Liver (tissue), 8 donors: ENCODE measurements at regions not wholly inside any gene's neighbourhood (a gene's known extent, or its start where the extent isn't known, plus 50 kb on each side); places are given as distances from the start of the nearest gene placed in this dataset.

Experiments used
- DNase-seq: peaks from one replicate; pipeline ENCODE4 v3.0.0-alpha.2; 2017; ENCODE audit warnings: low spot score
- H3K27ac ChIP-seq, 2 donors: one replicate each; pipeline ENCODE4 v1.7.0; 2013; ENCODE audit warnings: inconsistent platforms in 2 of 2, low read length in 2 of 2, control low read depth in 1 of 2, low read depth in 1 of 2, mild to moderate bottlenecking in 1 of 2
- H3K27me3 ChIP-seq, 4 donors: one replicate each; pipeline versions ENCODE4 v1.6.1 to v1.7.0; 2013; ENCODE audit warnings: low read length in 3 of 4, inconsistent platforms in 1 of 4, mild to moderate bottlenecking in 1 of 4, moderate library complexity in 1 of 4; ENCODE audit not compliant: control insufficient read depth in 4 of 4, insufficient read depth in 4 of 4
- H3K36me3 ChIP-seq, 4 donors: one replicate each; pipeline versions ENCODE4 v1.6.1 to v1.7.0; 2013; ENCODE audit warnings: low read length in 3 of 4, mild to moderate bottlenecking in 3 of 4, low read depth in 1 of 4, moderate library complexity in 1 of 4; ENCODE audit not compliant: control insufficient read depth in 4 of 4, insufficient read depth in 3 of 4
- H3K4me1 ChIP-seq, 4 donors: one replicate each; pipeline versions ENCODE4 v1.6.1 to v1.7.0; 2013; ENCODE audit warnings: low read length in 3 of 4, mild to moderate bottlenecking in 3 of 4, moderate library complexity in 1 of 4; ENCODE audit not compliant: control insufficient read depth in 4 of 4, insufficient read depth in 4 of 4
- H3K4me3 ChIP-seq, 3 donors: one replicate each; pipeline versions ENCODE4 v1.6.1 to v1.7.0; 2013; ENCODE audit warnings: low read length in 3 of 3, control low read depth in 1 of 3, low read depth in 1 of 3, mild to moderate bottlenecking in 1 of 3
- H3K9ac ChIP-seq, 2 donors: one replicate each; pipeline ENCODE4 v1.7.0; 2013; ENCODE audit warnings: low read length in 2 of 2, mild to moderate bottlenecking in 2 of 2, moderate library complexity in 2 of 2, control low read depth in 1 of 2, low read depth in 1 of 2
- H3K9me3 ChIP-seq, 4 donors: one replicate each; pipeline versions ENCODE4 v1.6.1 to v1.7.0; 2013; ENCODE audit warnings: low read length in 3 of 4; ENCODE audit not compliant: control insufficient read depth in 4 of 4
- EGR1 ChIP-seq, 2 donors: IDR thresholded peaks; 2 replicates each; pipeline ENCODE4 v1.6.1; 2016 to 2018; ENCODE audit warnings: antibody characterized with exemption in 2 of 2, low read depth in 2 of 2
- FOXA1 ChIP-seq: IDR thresholded peaks from 2 replicates; pipeline ENCODE4 v1.6.1; 2016; ENCODE audit warnings: antibody characterized with exemption
- FOXA2 ChIP-seq: IDR thresholded peaks from 2 replicates; pipeline ENCODE4 v1.6.1; 2016; ENCODE audit warnings: antibody characterized with exemption
- GABPA ChIP-seq, 2 donors: IDR thresholded peaks in 1 of 2; conservative IDR thresholded peaks in 1 of 2; 2 replicates each; pipeline ENCODE4 v1.6.1; 2016; ENCODE audit warnings: antibody characterized with exemption in 2 of 2, mild to moderate bottlenecking in 1 of 2, moderate library complexity in 1 of 2
- HNF4A ChIP-seq, 2 donors: conservative IDR thresholded peaks; 2 replicates each; pipeline ENCODE4 v1.6.1; 2016; ENCODE audit warnings: antibody characterized with exemption in 2 of 2, mild to moderate bottlenecking in 2 of 2
- HNF4G ChIP-seq: IDR thresholded peaks from 2 replicates; pipeline ENCODE4 v1.6.1; 2016; ENCODE audit warnings: antibody characterized with exemption
- JUND ChIP-seq, 2 donors: IDR thresholded peaks; 2 replicates each; pipeline ENCODE4 v1.6.1; 2016; ENCODE audit warnings: antibody characterized with exemption in 2 of 2
- NR2F2 ChIP-seq: IDR thresholded peaks from 2 replicates; pipeline ENCODE4 v1.6.1; 2016; ENCODE audit warnings: antibody characterized with exemption
- RAD21 ChIP-seq, 2 donors: IDR thresholded peaks; 2 replicates each; pipeline ENCODE4 v1.6.1; 2016; ENCODE audit warnings: antibody characterized with exemption in 2 of 2, mild to moderate bottlenecking in 2 of 2
- RXRA ChIP-seq, 2 donors: IDR thresholded peaks; 2 replicates each; pipeline ENCODE4 v1.6.1; 2017 to 2018; ENCODE audit warnings: antibody characterized with exemption in 2 of 2, mild to moderate bottlenecking in 1 of 2
- SP1 ChIP-seq: IDR thresholded peaks from 2 replicates; pipeline ENCODE4 v1.6.1; 2018; ENCODE audit warnings: antibody characterized with exemption, mild to moderate bottlenecking
- TAF1 ChIP-seq: conservative IDR thresholded peaks from 2 replicates; pipeline ENCODE4 v1.6.1; 2016; ENCODE audit warnings: antibody characterized with exemption, mild to moderate bottlenecking
- YY1 ChIP-seq: IDR thresholded peaks from 2 replicates; pipeline ENCODE4 v1.6.1; 2016; ENCODE audit warnings: antibody characterized with exemption, mild to moderate bottlenecking
- WGBS: extraction: QIAGEN DNeasy Blood & Tissue Kit; methylation state at CpG from one replicate; pipeline ENCODE4 v1.1.7; 2013; 5-methylcytosine and 5-hydroxymethylcytosine counted together
- TF ChIP-seq, protein P1 (sequence below): IDR thresholded peaks from 2 replicates; pipeline ENCODE4 v1.6.1; 2016; ENCODE audit warnings: antibody characterized with exemption
- TF ChIP-seq, protein P2 (sequence below): fragments of 150-350 bp; IDR thresholded peaks from 2 replicates; pipeline ENCODE4 v1.5.1; 2017; ENCODE audit warnings: improper control_type of control experiment, low read depth, low read length; ENCODE audit not compliant: missing input control
- TF ChIP-seq, protein P3 (sequence below): IDR thresholded peaks from 2 replicates; pipeline ENCODE4 v1.6.1; 2016; ENCODE audit warnings: antibody characterized with exemption
- TF ChIP-seq, protein P4 (sequence below): IDR thresholded peaks from 2 replicates; pipeline ENCODE4 v1.6.1; 2016; ENCODE audit warnings: antibody characterized with exemption
- donor health status: healthy.
- donor health status: healthy.
- donor health status: healthy.
- donor health status: healthy.
- donor health status: healthy.

DNA sequence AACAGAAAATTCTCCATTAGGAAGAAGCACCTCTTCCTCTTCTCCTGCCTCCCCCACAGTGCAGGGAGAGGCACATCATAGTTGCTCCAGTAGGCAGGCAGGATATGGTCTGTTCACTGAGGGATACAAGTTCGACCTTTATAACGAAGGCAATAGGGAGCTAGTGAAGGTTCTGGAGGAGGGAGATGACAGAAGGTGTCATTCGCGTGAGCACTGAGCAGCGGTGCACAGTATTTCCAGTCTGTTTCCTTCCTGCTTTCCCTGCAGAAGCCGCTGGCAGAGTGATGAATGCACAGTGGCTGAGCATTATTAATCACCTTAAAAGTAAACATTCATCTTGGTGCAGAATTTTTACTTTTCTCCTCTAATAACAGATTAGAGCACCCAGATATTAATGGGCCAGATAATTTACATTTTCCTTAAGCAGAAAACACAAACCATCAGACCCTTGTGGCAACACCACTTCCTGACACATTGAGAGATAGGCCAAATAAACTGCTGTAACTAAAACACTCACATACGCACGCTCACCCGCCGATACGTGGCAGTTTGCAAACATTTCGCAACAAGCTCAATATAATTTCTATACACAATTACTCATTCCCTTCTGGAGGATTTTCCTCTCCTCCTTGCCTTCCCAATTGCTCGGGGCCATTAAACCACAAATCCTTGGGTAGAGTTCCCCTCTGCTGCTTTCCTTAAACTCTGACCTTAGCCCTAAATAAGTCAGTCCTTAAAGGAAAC is 69.5 kb downstream of the AIPL1 start:
- H3K4me1 ChIP-seq: no peaks in the 10 kb centered on the region
- H3K4me3 ChIP-seq: no peak overlapping the region
- no peaks in the 10 kb centered on the region for H3K36me3 ChIP-seq
- no peak for DNase-seq
- H3K27ac ChIP-seq: no peak overlapping the region
- TF ChIP-seq SP1 (no peak), TAF1 (no peak), FOXA2 (no peak), EGR1 (IDR thresholded peaks at IDR 0.05; ENCODE audit: low read depth in 2 of 2) (no peak)
- WGBS: 48% methylated on average over 13 of the region's 13 CpGs
- H3K9ac ChIP-seq: no peak overlapping the region
- no peaks in the 10 kb centered on the region for H3K9me3 ChIP-seq
- peaks cover 0 to 7% (median 0%) of the 10 kb centered on the region in 4 donors for H3K27me3 ChIP-seq

DNA sequence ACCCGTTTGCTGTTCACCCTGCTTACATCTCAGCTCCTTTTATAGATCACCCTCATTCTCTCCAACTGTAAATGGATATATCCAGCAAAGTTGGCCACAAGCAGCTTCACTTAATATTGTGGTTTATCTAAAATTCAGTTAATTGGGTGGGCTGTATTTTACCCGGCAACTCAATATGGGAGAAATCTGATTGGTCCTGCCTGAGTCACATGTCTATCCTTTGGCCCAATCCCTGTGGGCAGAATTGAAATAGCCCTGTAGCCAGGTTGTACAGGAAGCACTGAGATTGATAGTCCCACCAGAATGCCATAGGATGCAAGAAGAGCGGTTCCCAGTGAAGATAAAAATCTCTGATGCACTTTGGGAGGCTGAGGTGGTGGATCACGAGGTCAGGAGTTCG is 73.2 kb downstream of the AIPL1 start:
- Histone ChIP-seq H3K4me3 (no peak overlapping the region), H3K27ac (no peak overlapping the region), H3K36me3 (no peaks in the 10 kb centered on the region), H3K4me1 (no peaks in the 10 kb centered on the region), H3K9ac (no peak overlapping the region), H3K9me3 (no peaks in the 10 kb centered on the region), H3K27me3 (peaks cover 0 to 7% (median 0%) of the 10 kb centered on the region in 4 donors)
- 69% methylated on average over 5 of the region's 5 CpGs for WGBS
- no peak for DNase-seq
- TF ChIP-seq FOXA1 (no peak), TAF1 (no peak), HNF4A (conservative IDR thresholded peaks at IDR 0.05) (no peak), SP1 (no peak), YY1 (no peak), RAD21 (IDR thresholded peaks at IDR 0.05) (no peak), EGR1 (IDR thresholded peaks at IDR 0.05; ENCODE audit: low read depth in 2 of 2) (no peak), RXRA (IDR thresholded peaks at IDR 0.05) (no peak), HNF4G (no peak), GABPA (IDR thresholded peaks at IDR 0.05 in 1 of 2, conservative IDR thresholded peaks at IDR 0.05 in 1 of 2) (no peak)

DNA sequence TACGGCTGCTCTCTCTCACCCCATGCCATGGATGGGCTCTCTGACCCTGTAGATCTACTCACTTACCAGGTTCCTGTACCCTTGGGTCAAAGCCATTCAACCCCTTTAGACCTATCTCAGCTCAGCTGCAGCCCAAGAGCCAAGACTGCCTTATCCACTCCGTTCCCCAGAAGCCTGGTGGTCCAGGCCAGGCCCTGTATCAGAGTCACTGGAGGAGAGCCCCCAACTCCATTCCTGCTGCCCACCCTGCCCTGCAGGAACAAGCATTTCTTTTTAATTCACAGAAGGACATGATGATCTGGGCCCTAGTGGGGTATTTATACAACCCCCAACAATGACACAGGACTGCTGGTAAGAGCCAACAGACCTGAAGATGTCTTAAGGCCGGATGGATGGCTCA is 76.8 kb downstream of the AIPL1 start:
- no peaks in the 10 kb centered on the region for H3K36me3 ChIP-seq
- H3K27me3 ChIP-seq: peaks cover 0 to 5% (median 0%) of the 10 kb centered on the region in 4 donors
- DNase-seq: no peak
- TF ChIP-seq, protein P1, sequence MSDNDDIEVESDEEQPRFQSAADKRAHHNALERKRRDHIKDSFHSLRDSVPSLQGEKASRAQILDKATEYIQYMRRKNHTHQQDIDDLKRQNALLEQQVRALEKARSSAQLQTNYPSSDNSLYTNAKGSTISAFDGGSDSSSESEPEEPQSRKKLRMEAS: no peak
- no peak for TF ChIP-seq SP1
- H3K9me3 ChIP-seq: no peaks in the 10 kb centered on the region
- no peaks in the 10 kb centered on the region for H3K4me1 ChIP-seq
- 90% methylated on average over 3 of the region's 3 CpGs for WGBS
- no peak overlapping the region for H3K9ac ChIP-seq
- no peak overlapping the region for H3K4me3 ChIP-seq
- no peak overlapping the region for H3K27ac ChIP-seq

DNA sequence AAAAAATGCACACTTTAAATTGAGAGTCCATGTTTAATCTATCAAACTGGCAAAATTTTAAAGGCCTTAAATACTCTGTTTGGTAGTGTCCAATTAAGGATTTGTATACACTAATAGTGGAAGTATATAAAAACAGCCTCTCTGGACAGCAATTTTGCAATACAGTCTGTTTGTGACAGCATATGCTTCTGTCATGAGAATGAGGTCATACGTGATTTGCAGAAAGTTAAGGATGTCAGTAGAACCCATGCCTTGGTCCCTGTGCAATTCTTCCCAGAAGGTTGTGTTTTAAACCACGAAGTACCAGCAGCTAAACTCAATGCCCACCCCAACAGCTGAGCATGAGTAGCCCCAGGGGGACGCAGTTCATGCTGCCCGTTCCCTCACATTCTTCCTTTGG is 78.4 kb downstream of the AIPL1 start:
- no peak overlapping the region for H3K27ac ChIP-seq
- no peaks in the 10 kb centered on the region for H3K36me3 ChIP-seq
- no peaks in the 10 kb centered on the region for H3K4me1 ChIP-seq
- no peak for DNase-seq
- no peak overlapping the region for H3K4me3 ChIP-seq
- 73% methylated on average over 4 of the region's 4 CpGs for WGBS
- H3K27me3 ChIP-seq: peaks cover 0 to 6% (median 0%) of the 10 kb centered on the region in 4 donors
- no peaks in the 10 kb centered on the region for H3K9me3 ChIP-seq
- no peak overlapping the region for H3K9ac ChIP-seq
- TF ChIP-seq HNF4G (no peak), SP1 (no peak), YY1 (no peak), RXRA (IDR thresholded peaks at IDR 0.05) (no peak), RAD21 (IDR thresholded peaks at IDR 0.05) (no peak), JUND (IDR thresholded peaks at IDR 0.05) (no peak), FOXA1 (no peak), FOXA2 (no peak), HNF4A (conservative IDR thresholded peaks at IDR 0.05) (no peak), NR2F2 (no peak), EGR1 (IDR thresholded peaks at IDR 0.05; ENCODE audit: low read depth in 2 of 2) (no peak), TAF1 (no peak)
- TF ChIP-seq, protein P2, sequence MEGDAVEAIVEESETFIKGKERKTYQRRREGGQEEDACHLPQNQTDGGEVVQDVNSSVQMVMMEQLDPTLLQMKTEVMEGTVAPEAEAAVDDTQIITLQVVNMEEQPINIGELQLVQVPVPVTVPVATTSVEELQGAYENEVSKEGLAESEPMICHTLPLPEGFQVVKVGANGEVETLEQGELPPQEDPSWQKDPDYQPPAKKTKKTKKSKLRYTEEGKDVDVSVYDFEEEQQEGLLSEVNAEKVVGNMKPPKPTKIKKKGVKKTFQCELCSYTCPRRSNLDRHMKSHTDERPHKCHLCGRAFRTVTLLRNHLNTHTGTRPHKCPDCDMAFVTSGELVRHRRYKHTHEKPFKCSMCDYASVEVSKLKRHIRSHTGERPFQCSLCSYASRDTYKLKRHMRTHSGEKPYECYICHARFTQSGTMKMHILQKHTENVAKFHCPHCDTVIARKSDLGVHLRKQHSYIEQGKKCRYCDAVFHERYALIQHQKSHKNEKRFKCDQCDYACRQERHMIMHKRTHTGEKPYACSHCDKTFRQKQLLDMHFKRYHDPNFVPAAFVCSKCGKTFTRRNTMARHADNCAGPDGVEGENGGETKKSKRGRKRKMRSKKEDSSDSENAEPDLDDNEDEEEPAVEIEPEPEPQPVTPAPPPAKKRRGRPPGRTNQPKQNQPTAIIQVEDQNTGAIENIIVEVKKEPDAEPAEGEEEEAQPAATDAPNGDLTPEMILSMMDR: no peak
- TF ChIP-seq, protein P1: no peak
- TF ChIP-seq, protein P3, sequence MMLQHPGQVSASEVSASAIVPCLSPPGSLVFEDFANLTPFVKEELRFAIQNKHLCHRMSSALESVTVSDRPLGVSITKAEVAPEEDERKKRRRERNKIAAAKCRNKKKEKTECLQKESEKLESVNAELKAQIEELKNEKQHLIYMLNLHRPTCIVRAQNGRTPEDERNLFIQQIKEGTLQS: no peak
- TF ChIP-seq, protein P4, sequence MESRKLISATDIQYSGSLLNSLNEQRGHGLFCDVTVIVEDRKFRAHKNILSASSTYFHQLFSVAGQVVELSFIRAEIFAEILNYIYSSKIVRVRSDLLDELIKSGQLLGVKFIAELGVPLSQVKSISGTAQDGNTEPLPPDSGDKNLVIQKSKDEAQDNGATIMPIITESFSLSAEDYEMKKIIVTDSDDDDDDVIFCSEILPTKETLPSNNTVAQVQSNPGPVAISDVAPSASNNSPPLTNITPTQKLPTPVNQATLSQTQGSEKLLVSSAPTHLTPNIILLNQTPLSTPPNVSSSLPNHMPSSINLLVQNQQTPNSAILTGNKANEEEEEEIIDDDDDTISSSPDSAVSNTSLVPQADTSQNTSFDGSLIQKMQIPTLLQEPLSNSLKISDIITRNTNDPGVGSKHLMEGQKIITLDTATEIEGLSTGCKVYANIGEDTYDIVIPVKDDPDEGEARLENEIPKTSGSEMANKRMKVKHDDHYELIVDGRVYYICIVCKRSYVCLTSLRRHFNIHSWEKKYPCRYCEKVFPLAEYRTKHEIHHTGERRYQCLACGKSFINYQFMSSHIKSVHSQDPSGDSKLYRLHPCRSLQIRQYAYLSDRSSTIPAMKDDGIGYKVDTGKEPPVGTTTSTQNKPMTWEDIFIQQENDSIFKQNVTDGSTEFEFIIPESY: no peak
